ENCODE measurements at regions not wholly inside any gene's neighbourhood (a gene's known extent, or its start where the extent isn't known, plus 50 kb on each side); places are given as distances from the start of the nearest gene placed in this dataset.
"Not testable (repeated sequence)": the region's sequence is repeated elsewhere in the genome, so short reads cannot be mapped to it uniquely, and the experiment has no call there.

- peak; percentile 55 for ATAC-seq
- intact Hi-C loops (cut with DNase I): no loop called here
- TF ChIP-seq CTCF (IDR thresholded peaks at IDR 0.05): no peak
- no peak for TF ChIP-seq POLR2A (IDR thresholded peaks at IDR 0.05)
- Histone ChIP-seq H3K4me1 (no peaks in the 10 kb centered on the region), H3K4me3 (no peak overlapping the region), H3K27ac (no peak overlapping the region), H3K36me3 (replicated peaks in 1 of 2; ENCODE audit: insufficient read depth in 1 of 2, low read depth in 2 of 2) (no peaks in the 10 kb centered on the region), H3K27me3 (no peaks in the 10 kb centered on the region), H3K9me3 (no peaks in the 10 kb centered on the region)
- 47 to 48% methylated on average over 2 of the region's 2 CpGs for whole genome bisulfite sequencing, 2 donors
- no peak for DNase-seq
Measured at GRCh38 chr3:153553605-153553945, 391.5 kb downstream of the RAP2B start.

- intact Hi-C loops (cut with DNase I): no loop called here
- H3K9me3 ChIP-seq: peaks cover 0 to 3% (median 0%) of the 10 kb centered on the region in 3 donors
- no peak for DNase-seq
- TF ChIP-seq POLR2A (IDR thresholded peaks at IDR 0.05) (no peak), CTCF (IDR thresholded peaks at IDR 0.05) (no peak)
- H3K36me3 ChIP-seq (replicated peaks in 1 of 2; ENCODE audit: insufficient read depth in 1 of 2, low read depth in 2 of 2): no peaks in the 10 kb centered on the region
- no peak overlapping the region for H3K27ac ChIP-seq
- no peak overlapping the region for H3K4me3 ChIP-seq
- H3K4me1 ChIP-seq: no peaks in the 10 kb centered on the region
- WGBS, 2 donors: 34 to 36% methylated on average over 2 of the region's 2 CpGs
- H3K27me3 ChIP-seq: no peaks in the 10 kb centered on the region
- ATAC-seq: no peak
Measured at GRCh38 chr3:153555919-153556318, 393.9 kb downstream of the RAP2B start.

GRCh38 chr3:153559366-153559765 is 397.3 kb downstream of the RAP2B start:
- H3K9me3 ChIP-seq: peaks cover 0 to 13% (median 0%) of the 10 kb centered on the region in 3 donors
- H3K36me3 ChIP-seq (replicated peaks in 1 of 2; ENCODE audit: insufficient read depth in 1 of 2, low read depth in 2 of 2); ATAC-seq; DNase-seq; H3K4me1 ChIP-seq; H3K27ac ChIP-seq; intact Hi-C loops (cut with DNase I); H3K27me3 ChIP-seq; H3K4me3 ChIP-seq: not testable (repeated sequence)
- WGBS, 2 donors: 27 to 56% methylated on average over 1 of the region's 1 CpG

GRCh38 chr3:153567011-153567410 is 405.0 kb downstream of the RAP2B start:
- TF ChIP-seq CTCF (IDR thresholded peaks at IDR 0.05) (no peak), POLR2A (IDR thresholded peaks at IDR 0.05) (no peak)
- WGBS, 2 donors: 37 to 40% methylated on average over 1 of the region's 1 CpG
- intact Hi-C loops (cut with DNase I): no loop called here
- Histone ChIP-seq H3K4me1 (no peaks in the 10 kb centered on the region), H3K4me3 (no peak overlapping the region), H3K36me3 (replicated peaks in 1 of 2; ENCODE audit: insufficient read depth in 1 of 2, low read depth in 2 of 2) (no peaks in the 10 kb centered on the region), H3K27me3 (no peaks in the 10 kb centered on the region), H3K27ac (no peak overlapping the region), H3K9me3 (peaks cover 0 to 14% (median 0%) of the 10 kb centered on the region in 3 donors)
- ATAC-seq (no peak), DNase-seq (no peak)

- Histone ChIP-seq H3K4me1 (no peaks in the 10 kb centered on the region), H3K27me3 (no peaks in the 10 kb centered on the region), H3K36me3 (replicated peaks in 1 of 2; ENCODE audit: insufficient read depth in 1 of 2, low read depth in 2 of 2) (no peaks in the 10 kb centered on the region), H3K9me3 (peaks cover 0 to 14% (median 0%) of the 10 kb centered on the region in 3 donors), H3K27ac (no peak overlapping the region), H3K4me3 (no peak overlapping the region)
- intact Hi-C loops (cut with DNase I): no loop called here
- TF ChIP-seq POLR2A (IDR thresholded peaks at IDR 0.05) (no peak), CTCF (IDR thresholded peaks at IDR 0.05) (no peak)
- no peak for DNase-seq
- no peak for ATAC-seq
Measured at GRCh38 chr3:153567556-153567955, 405.5 kb downstream of the RAP2B start.

- H3K4me3 ChIP-seq; H3K36me3 ChIP-seq (replicated peaks in 1 of 2; ENCODE audit: insufficient read depth in 1 of 2, low read depth in 2 of 2); H3K27ac ChIP-seq; intact Hi-C loops (cut with DNase I); H3K4me1 ChIP-seq; ATAC-seq; DNase-seq; H3K9me3 ChIP-seq; H3K27me3 ChIP-seq: not testable (repeated sequence)
- 48 to 78% methylated on average over 1 of the region's 1 CpG for WGBS, 2 donors
Measured at GRCh38 chr3:153570481-153570880, 408.5 kb downstream of the RAP2B start.

All from body of pancreas (tissue), 4 donors.